ENCODE measurements at regions not wholly inside any gene's neighbourhood (a gene's known extent, or its start where the extent isn't known, plus 50 kb on each side); places are given as distances from the start of the nearest gene placed in this dataset.

- Histone ChIP-seq H3K27me3 (ENCODE audit: control insufficient read depth in 1 of 2, insufficient read depth in 2 of 2, low read length in 1 of 2) (no peaks in the 10 kb centered on the region), H3K36me3 (ENCODE audit: control insufficient read depth in 1 of 2, insufficient read depth in 2 of 2, low read length in 1 of 2) (no peaks in the 10 kb centered on the region), H3K9me3 (ENCODE audit: control insufficient read depth, low read length) (no peaks in the 10 kb centered on the region), H3K27ac (ENCODE audit: low read depth in 1 of 2, low read length in 2 of 2) (no peak overlapping the region), H3K4me1 (ENCODE audit: control insufficient read depth in 1 of 2, insufficient read depth in 2 of 2, low read length in 2 of 2) (peaks cover 0 to 2% of the 10 kb centered on the region in 2 donors), H3K4me3 (ENCODE audit: low read length in 2 of 2) (no peak overlapping the region)
- 7 to 9% methylated on average over 3 of the region's 3 CpGs for WGBS, 2 donors
- intact Hi-C loops (cut with DNase I), result no loop called here
- DNase-seq (no peak), ATAC-seq (ENCODE audit: low FRiP score) (no peak)
These were observed 93.7 kb upstream of the DAB2 start for GRCh38 chr5:39518516-39518915.

GRCh38 chr5:39517800-39518199, 93.0 kb upstream of the DAB2 start:
- Histone ChIP-seq H3K4me1 (ENCODE audit: control insufficient read depth in 1 of 2, insufficient read depth in 2 of 2, low read length in 2 of 2) (peaks cover 0 to 2% of the 10 kb centered on the region in 2 donors), H3K4me3 (ENCODE audit: low read length in 2 of 2) (no peak overlapping the region), H3K36me3 (ENCODE audit: control insufficient read depth in 1 of 2, insufficient read depth in 2 of 2, low read length in 1 of 2) (no peaks in the 10 kb centered on the region), H3K27ac (ENCODE audit: low read depth in 1 of 2, low read length in 2 of 2) (no peak overlapping the region), H3K27me3 (ENCODE audit: control insufficient read depth in 1 of 2, insufficient read depth in 2 of 2, low read length in 1 of 2) (no peaks in the 10 kb centered on the region), H3K9me3 (ENCODE audit: control insufficient read depth, low read length) (no peaks in the 10 kb centered on the region)
- intact Hi-C loops (cut with DNase I), result no loop called here
- no peak for DNase-seq
- ATAC-seq (ENCODE audit: low FRiP score), result no peak

DNA sequence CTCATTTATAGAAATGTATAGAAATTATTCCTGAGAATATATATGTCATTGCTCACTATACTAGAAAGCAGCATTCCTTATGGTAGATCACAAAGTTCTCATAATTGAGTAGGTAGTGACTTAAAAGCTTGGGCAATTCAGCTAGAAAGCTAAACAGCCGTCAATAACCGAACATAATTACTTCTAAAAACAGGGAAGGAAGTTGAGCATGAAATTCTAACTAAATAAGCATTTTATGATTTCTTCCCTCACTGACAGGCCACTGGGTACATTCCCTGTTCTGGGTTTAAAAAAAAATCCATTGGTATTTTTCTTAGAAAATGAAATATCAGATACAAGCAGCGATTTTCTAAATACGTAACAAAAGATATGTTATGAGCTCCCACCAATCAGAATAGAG, 91.1 kb upstream of the DAB2 start:
- H3K27ac ChIP-seq (ENCODE audit: low read depth in 1 of 2, low read length in 2 of 2), result no peak overlapping the region
- H3K9me3 ChIP-seq (ENCODE audit: control insufficient read depth, low read length), result no peaks in the 10 kb centered on the region
- H3K4me1 ChIP-seq (ENCODE audit: control insufficient read depth in 1 of 2, insufficient read depth in 2 of 2, low read length in 2 of 2), result peaks cover 0 to 2% of the 10 kb centered on the region in 2 donors
- H3K27me3 ChIP-seq (ENCODE audit: control insufficient read depth in 1 of 2, insufficient read depth in 2 of 2, low read length in 1 of 2), result no peaks in the 10 kb centered on the region
- H3K36me3 ChIP-seq (ENCODE audit: control insufficient read depth in 1 of 2, insufficient read depth in 2 of 2, low read length in 1 of 2), result no peaks in the 10 kb centered on the region
- DNase-seq (no peak), ATAC-seq (ENCODE audit: low FRiP score) (no peak)
- H3K4me3 ChIP-seq (ENCODE audit: low read length in 2 of 2), result no peak overlapping the region
- 69 to 83% methylated on average over 4 of the region's 4 CpGs for WGBS, 2 donors
- intact Hi-C loops (cut with DNase I), result no loop called here

DNA sequence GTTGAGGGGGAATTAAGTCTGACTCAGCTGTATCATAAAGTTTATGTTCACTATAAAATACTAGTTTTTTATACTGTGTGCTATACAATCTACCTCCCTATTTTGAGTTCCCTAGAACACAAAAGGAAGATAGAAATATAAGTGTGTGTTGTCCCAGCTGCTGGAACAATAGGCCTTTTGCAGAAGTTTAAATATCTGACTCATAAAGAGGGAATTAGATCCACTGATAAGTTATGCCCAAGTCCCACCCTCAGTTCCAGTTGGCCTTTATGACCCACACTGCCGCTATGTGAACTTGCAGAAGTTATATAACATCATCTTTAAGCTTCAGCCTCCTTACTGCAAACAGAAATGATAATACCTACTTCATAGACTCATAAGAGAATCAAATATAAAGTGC, 88.5 kb upstream of the DAB2 start:
- no peaks in the 10 kb centered on the region for H3K36me3 ChIP-seq (ENCODE audit: control insufficient read depth in 1 of 2, insufficient read depth in 2 of 2, low read length in 1 of 2)
- intact Hi-C loops (cut with DNase I), result no loop called here
- ATAC-seq (ENCODE audit: low FRiP score), result no peak
- no peak overlapping the region for H3K4me3 ChIP-seq (ENCODE audit: low read length in 2 of 2)
- H3K9me3 ChIP-seq (ENCODE audit: control insufficient read depth, low read length), result no peaks in the 10 kb centered on the region
- H3K27me3 ChIP-seq (ENCODE audit: control insufficient read depth in 1 of 2, insufficient read depth in 2 of 2, low read length in 1 of 2), result no peaks in the 10 kb centered on the region
- no peak overlapping the region for H3K27ac ChIP-seq (ENCODE audit: low read depth in 1 of 2, low read length in 2 of 2)
- H3K4me1 ChIP-seq (ENCODE audit: control insufficient read depth in 1 of 2, insufficient read depth in 2 of 2, low read length in 2 of 2), result no peaks in the 10 kb centered on the region
- 78 to 85% methylated on average over 1 of the region's 1 CpG for WGBS, 2 donors
- DNase-seq, result no peak

GRCh38 chr5:39506211-39506610, 81.4 kb upstream of the DAB2 start:
- no peak for DNase-seq
- Histone ChIP-seq H3K27me3 (ENCODE audit: control insufficient read depth in 1 of 2, insufficient read depth in 2 of 2, low read length in 1 of 2) (no peaks in the 10 kb centered on the region), H3K36me3 (ENCODE audit: control insufficient read depth in 1 of 2, insufficient read depth in 2 of 2, low read length in 1 of 2) (no peaks in the 10 kb centered on the region), H3K9me3 (ENCODE audit: control insufficient read depth, low read length) (no peaks in the 10 kb centered on the region), H3K4me1 (ENCODE audit: control insufficient read depth in 1 of 2, insufficient read depth in 2 of 2, low read length in 2 of 2) (peaks cover 0 to 3% of the 10 kb centered on the region in 2 donors), H3K4me3 (ENCODE audit: low read length in 2 of 2) (no peak overlapping the region), H3K27ac (ENCODE audit: low read depth in 1 of 2, low read length in 2 of 2) (no peak overlapping the region)
- ATAC-seq (ENCODE audit: low FRiP score), result no peak
- intact Hi-C loops (cut with DNase I), result no loop called here
- WGBS, 2 donors, result 93 to 97% methylated on average over 5 of the region's 5 CpGs

DNA sequence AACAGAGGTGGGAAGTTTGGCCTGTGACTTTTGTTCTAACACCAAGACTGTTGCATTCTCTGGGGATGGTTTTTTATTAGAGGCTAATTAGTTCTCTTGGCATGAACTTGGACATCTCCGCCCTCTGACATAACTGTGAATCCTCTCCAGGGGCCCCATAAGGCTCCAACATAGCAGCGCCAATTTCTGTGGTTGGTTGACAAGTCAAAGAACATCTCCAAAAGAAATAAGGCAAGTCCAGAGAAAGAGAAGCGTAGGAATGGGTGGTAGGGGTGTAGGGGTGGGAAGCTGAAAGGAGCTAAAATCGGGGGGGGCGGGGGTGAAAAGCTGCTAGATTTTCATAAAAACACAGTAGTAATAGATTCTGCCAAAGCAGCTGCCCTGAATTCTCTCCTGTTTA, 81.0 kb upstream of the DAB2 start:
- H3K4me1 ChIP-seq (ENCODE audit: control insufficient read depth in 1 of 2, insufficient read depth in 2 of 2, low read length in 2 of 2), result peaks cover 0 to 3% of the 10 kb centered on the region in 2 donors
- ATAC-seq (ENCODE audit: low FRiP score) (no peak), DNase-seq (no peak)
- whole genome bisulfite sequencing, 2 donors, result 79 to 94% methylated on average over 5 of the region's 5 CpGs
- no peaks in the 10 kb centered on the region for H3K9me3 ChIP-seq (ENCODE audit: control insufficient read depth, low read length)
- no peaks in the 10 kb centered on the region for H3K27me3 ChIP-seq (ENCODE audit: control insufficient read depth in 1 of 2, insufficient read depth in 2 of 2, low read length in 1 of 2)
- no peak overlapping the region for H3K4me3 ChIP-seq (ENCODE audit: low read length in 2 of 2)
- no peak overlapping the region for H3K27ac ChIP-seq (ENCODE audit: low read depth in 1 of 2, low read length in 2 of 2)
- intact Hi-C loops (cut with DNase I), result no loop called here
- H3K36me3 ChIP-seq (ENCODE audit: control insufficient read depth in 1 of 2, insufficient read depth in 2 of 2, low read length in 1 of 2), result no peaks in the 10 kb centered on the region

GRCh38 chr5:39505363-39505762, 80.6 kb upstream of the DAB2 start:
- Histone ChIP-seq H3K9me3 (ENCODE audit: control insufficient read depth, low read length) (no peaks in the 10 kb centered on the region), H3K4me3 (ENCODE audit: low read length in 2 of 2) (no peak overlapping the region), H3K27me3 (ENCODE audit: control insufficient read depth in 1 of 2, insufficient read depth in 2 of 2, low read length in 1 of 2) (no peaks in the 10 kb centered on the region), H3K36me3 (ENCODE audit: control insufficient read depth in 1 of 2, insufficient read depth in 2 of 2, low read length in 1 of 2) (no peaks in the 10 kb centered on the region), H3K27ac (ENCODE audit: low read depth in 1 of 2, low read length in 2 of 2) (no peak overlapping the region), H3K4me1 (ENCODE audit: control insufficient read depth in 1 of 2, insufficient read depth in 2 of 2, low read length in 2 of 2) (peaks cover 0 to 3% of the 10 kb centered on the region in 2 donors)
- intact Hi-C loops (cut with DNase I), result no loop called here
- DNase-seq (no peak), ATAC-seq (ENCODE audit: low FRiP score) (no peak)

DNA sequence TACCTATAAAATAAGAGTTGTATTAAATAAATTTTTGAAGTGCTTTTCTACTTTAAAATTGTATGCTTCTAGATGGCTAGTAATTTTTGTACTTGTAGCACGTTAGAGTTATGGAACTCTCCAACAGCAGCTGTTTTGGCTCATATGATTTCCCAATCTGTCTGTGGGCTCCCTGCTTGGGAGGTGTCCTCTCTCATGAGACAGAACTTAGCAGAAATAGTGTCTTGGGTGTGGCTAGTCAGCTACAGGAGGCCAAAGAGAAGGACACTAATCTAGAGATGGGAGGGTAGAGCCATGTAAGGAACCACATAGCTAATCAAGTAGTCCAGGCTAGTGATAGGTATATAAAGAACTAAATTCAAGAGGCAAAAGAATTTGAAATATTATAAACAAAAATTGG, 78.4 kb upstream of the DAB2 start:
- ATAC-seq (ENCODE audit: low FRiP score), result no peak

GRCh38 chr5:39502704-39503103, 77.9 kb upstream of the DAB2 start:
- DNase-seq (no peak), ATAC-seq (ENCODE audit: low FRiP score) (no peak)
- Histone ChIP-seq H3K9me3 (ENCODE audit: control insufficient read depth, low read length) (no peaks in the 10 kb centered on the region), H3K4me3 (ENCODE audit: low read length in 2 of 2) (no peak overlapping the region), H3K36me3 (ENCODE audit: control insufficient read depth in 1 of 2, insufficient read depth in 2 of 2, low read length in 1 of 2) (no peaks in the 10 kb centered on the region), H3K27ac (ENCODE audit: low read depth in 1 of 2, low read length in 2 of 2) (no peak overlapping the region), H3K4me1 (ENCODE audit: control insufficient read depth in 1 of 2, insufficient read depth in 2 of 2, low read length in 2 of 2) (peaks cover 0 to 3% of the 10 kb centered on the region in 2 donors), H3K27me3 (ENCODE audit: control insufficient read depth in 1 of 2, insufficient read depth in 2 of 2, low read length in 1 of 2) (no peaks in the 10 kb centered on the region)
- intact Hi-C loops (cut with DNase I), result no loop called here
- WGBS, 2 donors, result 96 to 98% methylated on average over 6 of the region's 6 CpGs

More for the DNA sequence above, 78.4 kb upstream of the DAB2 start:
- WGBS, 2 donors, result 81 to 85% methylated on average over 1 of the region's 1 CpG
- no peak overlapping the region for H3K27ac ChIP-seq (ENCODE audit: low read depth in 1 of 2, low read length in 2 of 2)
- no peaks in the 10 kb centered on the region for H3K27me3 ChIP-seq (ENCODE audit: control insufficient read depth in 1 of 2, insufficient read depth in 2 of 2, low read length in 1 of 2)
- no peaks in the 10 kb centered on the region for H3K36me3 ChIP-seq (ENCODE audit: control insufficient read depth in 1 of 2, insufficient read depth in 2 of 2, low read length in 1 of 2)
- intact Hi-C loops (cut with DNase I), result no loop called here
- no peak for DNase-seq
- H3K4me3 ChIP-seq (ENCODE audit: low read length in 2 of 2), result no peak overlapping the region
- H3K4me1 ChIP-seq (ENCODE audit: control insufficient read depth in 1 of 2, insufficient read depth in 2 of 2, low read length in 2 of 2), result peaks cover 0 to 3% of the 10 kb centered on the region in 2 donors
- H3K9me3 ChIP-seq (ENCODE audit: control insufficient read depth, low read length), result no peaks in the 10 kb centered on the region

Data from aorta (tissue), 5 donors.